HEK293 (cell line): ENCODE measurements at regions not wholly inside any gene's neighbourhood (a gene's known extent, or its start where the extent isn't known, plus 50 kb on each side); places are given as distances from the start of the nearest gene placed in this dataset.

ENCODE experiments used
- KLF8 ChIP-seq: fragments of 450-650 bp; formaldehyde crosslinking; IDR thresholded peaks from 2 replicates; pipeline ENCODE4 v1.5.1; 2016; ENCODE audit warnings: missing biosample characterization, missing genetic modification characterization
- PBX3 ChIP-seq: sonication (generic); formaldehyde crosslinking; IDR thresholded peaks from 2 replicates; pipeline ENCODE4 v1.8.1; 2022; ENCODE audit warnings: mild to moderate bottlenecking, moderate library complexity, missing genetic modification reagents
- WT1 ChIP-seq: fragments of 450-650 bp; formaldehyde crosslinking; IDR thresholded peaks from 2 replicates; pipeline ENCODE4 v1.5.1; 2016; ENCODE audit warnings: missing biosample characterization, missing genetic modification characterization
- ZNF10 ChIP-seq: fragments of 450-650 bp; formaldehyde crosslinking; IDR thresholded peaks from 2 replicates; pipeline ENCODE4 v1.5.1; 2017; ENCODE audit warnings: missing biosample characterization, missing genetic modification characterization
- ZNF132 ChIP-seq: fragments of 450-650 bp; formaldehyde crosslinking; IDR thresholded peaks from 2 replicates; pipeline ENCODE4 v1.5.1; 2017; ENCODE audit warnings: missing biosample characterization, missing genetic modification characterization, borderline replicate concordance
- ZNF133 ChIP-seq: fragments of 450-650 bp; formaldehyde crosslinking; IDR thresholded peaks from 2 replicates; pipeline ENCODE4 v1.5.1; 2016; ENCODE audit warnings: missing biosample characterization, missing genetic modification characterization
- ZNF335 ChIP-seq: fragments of 450-650 bp; formaldehyde crosslinking; conservative IDR thresholded peaks from 2 replicates; pipeline ENCODE4 v1.5.1; 2016; ENCODE audit warnings: missing biosample characterization, missing genetic modification characterization
- ZNF571 ChIP-seq: fragments of 450-650 bp; formaldehyde crosslinking; IDR thresholded peaks from 2 replicates; pipeline ENCODE4 v1.5.0; 2017; ENCODE audit warnings: missing biosample characterization, missing genetic modification characterization
- ZNF707 ChIP-seq: fragments of 450-650 bp; formaldehyde crosslinking; IDR thresholded peaks from 2 replicates; pipeline ENCODE4 v1.5.1; 2016; ENCODE audit warnings: missing biosample characterization, missing genetic modification characterization
- ZNF777 ChIP-seq: fragments of 450-650 bp; formaldehyde crosslinking; IDR thresholded peaks from 2 replicates; pipeline ENCODE4 v1.5.1; 2017; ENCODE audit warnings: missing biosample characterization, missing genetic modification characterization, borderline replicate concordance
- ZNF792 ChIP-seq: fragments of 450-650 bp; formaldehyde crosslinking; IDR thresholded peaks from 2 replicates; pipeline ENCODE4 v1.5.1; 2016; ENCODE audit warnings: missing biosample characterization, missing genetic modification characterization
- TF ChIP-seq, protein P1 (sequence below): fragments of 450-650 bp; formaldehyde crosslinking; IDR thresholded peaks from 2 replicates; pipeline ENCODE4 v1.5.1; 2016; ENCODE audit warnings: missing biosample characterization, missing genetic modification characterization

DNA sequence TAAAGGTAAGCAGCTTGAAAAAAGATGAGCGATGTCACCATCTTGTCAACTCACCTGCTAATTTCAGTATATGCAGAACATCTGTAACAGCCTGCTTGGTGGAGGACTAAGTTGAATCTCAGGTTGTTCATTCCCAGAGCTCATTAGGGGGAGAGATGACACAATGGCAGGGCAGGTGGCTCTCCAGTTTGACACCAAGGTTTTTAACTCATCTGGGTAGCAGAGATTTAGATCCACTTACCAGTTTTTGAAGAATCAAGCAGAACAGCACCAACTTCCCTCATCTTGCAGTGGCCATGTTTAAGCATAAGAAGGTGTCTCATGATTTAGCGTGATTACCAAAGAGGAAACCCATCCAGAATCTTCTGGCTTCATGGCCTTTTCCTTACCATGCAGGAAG is 168.3 kb downstream of the TSHZ3 start:
- TF ChIP-seq, protein P1, sequence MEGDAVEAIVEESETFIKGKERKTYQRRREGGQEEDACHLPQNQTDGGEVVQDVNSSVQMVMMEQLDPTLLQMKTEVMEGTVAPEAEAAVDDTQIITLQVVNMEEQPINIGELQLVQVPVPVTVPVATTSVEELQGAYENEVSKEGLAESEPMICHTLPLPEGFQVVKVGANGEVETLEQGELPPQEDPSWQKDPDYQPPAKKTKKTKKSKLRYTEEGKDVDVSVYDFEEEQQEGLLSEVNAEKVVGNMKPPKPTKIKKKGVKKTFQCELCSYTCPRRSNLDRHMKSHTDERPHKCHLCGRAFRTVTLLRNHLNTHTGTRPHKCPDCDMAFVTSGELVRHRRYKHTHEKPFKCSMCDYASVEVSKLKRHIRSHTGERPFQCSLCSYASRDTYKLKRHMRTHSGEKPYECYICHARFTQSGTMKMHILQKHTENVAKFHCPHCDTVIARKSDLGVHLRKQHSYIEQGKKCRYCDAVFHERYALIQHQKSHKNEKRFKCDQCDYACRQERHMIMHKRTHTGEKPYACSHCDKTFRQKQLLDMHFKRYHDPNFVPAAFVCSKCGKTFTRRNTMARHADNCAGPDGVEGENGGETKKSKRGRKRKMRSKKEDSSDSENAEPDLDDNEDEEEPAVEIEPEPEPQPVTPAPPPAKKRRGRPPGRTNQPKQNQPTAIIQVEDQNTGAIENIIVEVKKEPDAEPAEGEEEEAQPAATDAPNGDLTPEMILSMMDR (tag by site-specific recombination): no peak
- no peak for TF ChIP-seq WT1 (tag by site-specific recombination)
- TF ChIP-seq ZNF132 (tag by site-specific recombination): no peak
- TF ChIP-seq ZNF571 (tag by site-specific recombination): no peak
- TF ChIP-seq ZNF777: no peak
- no peak for TF ChIP-seq ZNF10 (tag by site-specific recombination)
- TF ChIP-seq ZNF707 (tag by site-specific recombination): no peak
- TF ChIP-seq PBX3 (CRISPR knock-in tag): no peak
- no peak for TF ChIP-seq ZNF335 (tag by site-specific recombination)
- TF ChIP-seq KLF8 (tag by site-specific recombination): no peak
- TF ChIP-seq ZNF792 (tag by site-specific recombination): no peak
- no peak for TF ChIP-seq ZNF133
